NCI-H2029 (cell line): ENCODE measurements at regions not wholly inside any gene's neighbourhood (a gene's known extent, or its start where the extent isn't known, plus 50 kb on each side); places are given as distances from the start of the nearest gene placed in this dataset.
"Not testable (repeated sequence)": the region's sequence is repeated elsewhere in the genome, so short reads cannot be mapped to it uniquely, and the experiment has no call there.

Experiments
- DNase-seq: peaks from one replicate; lab custom pipeline; 2025; lab: John Stamatoyannopoulos, UW

DNA sequence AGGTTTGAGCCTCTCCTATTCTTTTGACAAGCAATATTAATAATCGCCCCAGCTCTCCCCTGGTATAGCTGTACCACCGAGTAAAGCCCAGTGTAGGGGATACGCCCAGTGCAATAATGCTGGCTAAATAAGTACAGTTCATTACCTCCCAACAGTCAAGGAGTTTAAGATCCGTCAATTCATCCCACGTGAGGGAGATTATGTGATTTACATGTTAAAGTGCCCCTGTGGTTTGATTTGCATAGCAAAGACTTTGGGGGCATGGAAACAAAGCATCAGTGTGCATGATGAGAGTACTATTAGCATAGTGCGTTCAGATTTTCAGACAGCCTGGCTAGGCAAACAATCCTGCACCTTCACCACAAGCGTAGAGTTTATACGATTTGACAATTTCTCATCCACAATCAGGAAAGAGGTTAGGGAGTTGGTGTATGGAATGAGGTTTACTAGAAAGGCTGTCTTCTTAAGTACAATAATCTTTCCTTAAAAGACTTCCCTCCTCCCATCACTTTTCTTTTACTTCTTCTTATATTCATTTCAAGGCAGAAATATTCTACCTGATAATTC is 754.0 kb downstream of the DIAPH3 start:
- no peak for DNase-seq

- DNase-seq: no peak
Observed at GRCh38 chr13:59413126-59413525, 750.6 kb downstream of the DIAPH3 start.

- DNase-seq: no peak
Observed at GRCh38 chr13:59414006-59414405, 749.7 kb downstream of the DIAPH3 start.

DNA sequence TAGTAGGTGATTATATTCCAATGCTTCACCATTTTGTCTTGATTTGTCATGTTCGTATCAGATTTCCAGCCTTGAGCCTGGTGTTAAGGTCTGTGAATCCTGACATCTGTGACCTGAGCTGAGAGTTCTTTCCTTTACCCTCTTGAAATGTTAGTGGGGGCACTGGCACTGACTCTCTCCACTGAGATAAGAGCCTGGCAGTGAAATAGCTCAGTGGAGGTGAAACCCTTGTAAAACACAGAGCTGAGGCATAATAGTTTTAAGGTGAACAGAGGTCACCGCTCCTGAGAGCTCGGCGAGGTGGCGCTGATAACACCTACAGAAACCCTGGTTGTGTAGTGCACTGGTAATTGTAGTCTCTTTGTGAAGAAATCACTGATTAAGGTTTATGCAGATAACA is 748.2 kb downstream of the DIAPH3 start:
- no peak for DNase-seq

- DNase-seq: no peak
Observed at GRCh38 chr13:59416561-59416960, 747.2 kb downstream of the DIAPH3 start.

- DNase-seq: no peak
Observed at GRCh38 chr13:59422646-59423045, 741.1 kb downstream of the DIAPH3 start.

GRCh38 chr13:59423708-59424340 is 739.9 kb downstream of the DIAPH3 start:
- no peak for DNase-seq

GRCh38 chr13:59424661-59425060 is 739.1 kb downstream of the DIAPH3 start:
- DNase-seq: no peak

DNA sequence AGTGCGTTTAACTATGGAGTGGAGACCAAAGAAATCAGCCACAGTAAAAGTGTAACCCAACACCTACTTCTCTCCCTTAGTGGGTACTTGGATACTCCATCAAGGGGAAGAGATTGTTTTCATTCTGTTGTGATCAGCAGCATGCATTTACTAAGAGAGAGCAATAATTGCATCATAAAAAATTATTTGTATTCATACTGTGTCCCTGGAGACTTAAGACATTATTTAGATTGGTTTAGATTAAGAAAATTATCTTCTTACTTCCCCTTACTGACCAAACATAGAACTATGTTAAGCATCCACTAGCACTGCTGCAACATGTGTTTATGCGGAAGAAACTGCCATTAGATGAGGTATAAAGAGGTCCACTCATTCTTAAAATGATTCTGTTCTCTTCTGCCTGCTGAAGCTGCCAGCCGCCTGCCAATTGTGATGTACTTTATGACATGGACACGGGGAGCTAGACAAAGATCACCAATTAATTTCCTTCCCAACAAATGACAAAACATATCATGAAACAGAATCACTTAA is 738.5 kb downstream of the DIAPH3 start:
- DNase-seq: no peak

- DNase-seq: no peak
Observed at GRCh38 chr13:59435024-59435423, 728.7 kb downstream of the DIAPH3 start.

- no peak for DNase-seq
Observed at GRCh38 chr13:59437544-59438301, 726.0 kb downstream of the DIAPH3 start.

DNA sequence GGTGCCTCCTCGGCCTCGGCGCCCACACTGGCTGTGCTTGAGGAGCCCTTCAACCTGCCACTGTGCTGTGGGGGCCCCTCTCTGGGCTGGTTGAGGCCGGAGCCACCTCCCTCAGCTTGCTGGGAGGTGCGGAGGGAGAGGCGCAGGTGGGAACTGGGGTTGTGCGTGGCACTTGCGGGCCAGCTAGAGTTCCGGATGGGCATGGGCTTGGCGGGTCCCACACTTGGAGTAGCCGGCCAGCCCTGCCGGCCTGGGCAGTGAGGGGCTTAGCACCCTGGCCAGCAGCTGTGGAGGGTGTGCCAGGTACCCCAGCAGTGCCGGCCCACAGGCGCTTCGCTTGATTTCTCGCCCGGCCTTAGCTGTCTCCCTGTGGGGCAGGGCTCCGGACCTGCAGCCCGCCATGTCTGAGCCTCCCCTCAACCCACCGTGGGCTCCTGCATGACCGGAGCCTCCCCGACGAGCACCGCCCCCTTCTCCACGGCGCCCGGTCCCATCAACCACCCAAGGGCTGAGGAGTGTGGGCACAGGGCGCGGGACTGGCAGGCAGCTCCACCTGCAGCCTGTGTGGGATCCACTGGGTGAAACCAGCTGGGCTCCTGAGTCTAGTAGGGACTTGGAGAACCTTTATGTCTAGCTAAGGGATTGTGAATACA is 723.8 kb downstream of the DIAPH3 start:
- no peak for DNase-seq

GRCh38 chr13:59441068-59441467 is 722.7 kb downstream of the DIAPH3 start:
- not testable (repeated sequence) for DNase-seq

DNA sequence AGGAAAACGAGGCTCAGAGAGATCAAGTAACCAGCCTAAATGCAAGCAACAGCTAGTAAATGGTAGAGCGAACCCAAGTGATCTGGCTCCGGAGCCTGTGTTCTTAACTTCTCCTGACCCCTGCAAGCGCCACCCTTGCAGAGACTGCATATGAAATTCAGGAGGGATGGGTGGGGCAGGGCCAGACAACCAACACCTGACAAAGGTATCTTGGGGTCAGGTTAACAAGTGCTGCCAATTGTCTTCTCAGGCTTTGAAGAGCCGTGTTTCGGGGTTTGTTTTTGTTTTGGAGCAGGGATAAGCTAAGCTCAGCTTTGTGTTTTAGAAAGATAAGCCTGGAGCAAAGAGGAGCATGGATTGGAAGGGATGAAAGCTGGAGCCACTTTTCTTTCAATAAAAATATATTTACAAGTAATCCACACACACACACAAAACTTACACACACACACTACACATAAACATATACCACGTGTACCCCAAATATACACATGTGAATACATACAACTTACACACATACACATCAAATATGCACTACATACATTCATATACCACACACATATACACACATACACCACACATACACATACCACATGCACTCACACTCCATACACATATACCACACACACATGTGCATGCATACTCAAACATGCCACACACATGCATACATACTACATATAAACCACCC is 722.0 kb downstream of the DIAPH3 start:
- no peak for DNase-seq

DNA sequence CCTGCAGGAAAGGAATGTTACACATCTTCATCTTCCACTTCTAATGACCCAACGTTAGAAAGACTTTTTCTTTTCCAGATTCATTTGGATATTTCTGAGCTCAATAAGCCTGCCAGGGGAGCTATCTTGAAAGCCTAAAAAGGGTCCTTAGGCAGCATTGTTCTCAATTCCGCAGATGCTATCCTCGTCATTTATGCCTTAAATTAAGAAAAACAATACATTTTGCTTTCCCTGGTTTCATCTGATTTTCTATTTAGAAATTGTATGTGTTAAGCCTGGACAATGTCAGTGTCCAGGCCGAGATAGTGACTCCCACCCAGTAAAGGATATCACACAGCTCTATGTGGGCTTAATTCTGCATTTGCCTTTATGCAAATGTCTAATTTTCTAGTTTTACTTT is 721.3 kb downstream of the DIAPH3 start:
- DNase-seq: no peak

- DNase-seq: no peak
Observed at GRCh38 chr13:59442944-59443486, 720.7 kb downstream of the DIAPH3 start.

DNA sequence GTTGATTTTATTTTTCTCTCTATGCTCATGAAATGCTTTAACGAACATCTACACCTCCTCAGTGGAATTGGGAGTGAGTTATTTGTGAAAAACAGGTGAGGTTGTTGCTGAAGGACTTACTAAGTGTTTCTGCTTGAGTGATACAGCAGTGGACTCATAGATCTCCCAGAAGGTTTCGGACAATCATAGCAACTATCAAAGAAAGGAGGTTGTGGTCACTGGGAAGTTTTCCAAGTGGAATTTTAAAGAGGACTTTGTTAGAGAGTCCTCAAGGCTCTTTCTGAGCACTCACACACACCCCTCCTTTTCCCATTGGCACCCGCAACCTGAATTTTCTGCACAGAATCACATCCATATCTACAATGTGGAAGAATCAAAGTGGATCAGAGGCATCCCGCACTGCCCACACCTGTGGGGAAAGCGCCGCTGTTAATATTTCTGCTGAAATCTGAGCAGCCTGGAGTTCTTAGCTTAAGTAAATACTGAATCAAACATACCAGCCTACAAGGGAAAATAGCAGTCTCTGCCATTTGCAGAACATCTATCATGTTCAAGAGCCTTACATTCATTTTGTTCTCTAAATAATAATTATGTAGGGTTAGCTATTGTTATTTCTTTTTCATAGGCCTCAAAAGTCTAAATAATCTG is 719.4 kb downstream of the DIAPH3 start:
- no peak for DNase-seq

DNA sequence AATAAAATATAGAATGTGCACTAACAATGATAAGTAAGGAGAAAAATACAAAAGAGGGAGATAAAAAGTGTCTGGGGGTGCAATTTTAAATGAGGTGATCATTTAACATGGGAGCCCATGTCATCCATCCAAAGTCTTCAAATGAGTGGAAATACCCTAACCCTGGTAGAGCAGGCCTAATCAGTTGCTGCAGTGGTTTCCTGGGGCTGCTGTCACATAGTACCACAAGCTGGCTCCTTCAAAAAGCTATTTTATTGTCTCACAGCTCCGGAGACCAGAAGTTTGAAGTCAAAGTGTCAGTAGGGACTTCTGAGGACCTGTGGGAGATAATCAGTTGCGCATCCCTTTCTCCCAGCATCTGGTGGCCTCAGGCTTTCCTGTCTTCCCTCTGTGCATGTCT is 717.9 kb downstream of the DIAPH3 start:
- DNase-seq: no peak

DNA sequence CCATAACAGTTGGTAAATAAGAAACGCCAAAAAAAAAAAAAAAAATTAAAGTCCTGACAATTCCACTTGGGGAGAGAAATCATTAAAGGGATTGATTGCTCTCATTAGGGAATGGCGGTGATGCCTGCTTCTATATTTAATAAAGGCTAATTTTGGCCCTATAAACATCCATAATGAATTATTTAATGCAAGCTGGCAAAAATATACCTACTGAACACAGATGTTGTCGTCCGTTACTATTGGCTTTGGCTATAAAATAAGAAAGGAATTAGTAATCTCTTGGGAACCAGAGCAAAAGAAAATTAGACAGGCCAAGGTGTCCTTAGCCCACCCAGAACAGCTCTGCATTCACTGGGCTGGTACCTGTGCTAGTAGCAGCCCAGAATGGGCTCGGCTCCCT is 717.3 kb downstream of the DIAPH3 start:
- DNase-seq: no peak

- DNase-seq: no peak
Observed at GRCh38 chr13:59447031-59447430, 716.7 kb downstream of the DIAPH3 start.
